GM12874 (cell line): ENCODE measurements at regions not wholly inside any gene's neighbourhood (a gene's known extent, or its start where the extent isn't known, plus 50 kb on each side); places are given as distances from the start of the nearest gene placed in this dataset.

Source experiments
- CTCF ChIP-seq: IDR thresholded peaks from 2 replicates; pipeline ENCODE4 v1.5.1; 2011; ENCODE audit warnings: low read depth, mild to moderate bottlenecking, control low read depth, low read length, moderate library complexity; ENCODE audit not compliant: insufficient read depth

GRCh38 chr2:103809941-103810441 lies 1043.9 kb upstream of the POU3F3 start:
- no peak for TF ChIP-seq CTCF

GRCh38 chr2:103810875-103811274 lies 1043.0 kb upstream of the POU3F3 start:
- TF ChIP-seq CTCF = no peak

- TF ChIP-seq CTCF = no peak
Observed at GRCh38 chr2:103814016-103814415, 1039.9 kb upstream of the POU3F3 start.

GRCh38 chr2:103815731-103816130 lies 1038.2 kb upstream of the POU3F3 start:
- no peak for TF ChIP-seq CTCF

- no peak for TF ChIP-seq CTCF
Observed at GRCh38 chr2:103817746-103818145, 1036.2 kb upstream of the POU3F3 start.

- no peak for TF ChIP-seq CTCF
Observed at GRCh38 chr2:103818176-103818575, 1035.7 kb upstream of the POU3F3 start.

- no peak for TF ChIP-seq CTCF
Observed at GRCh38 chr2:103819599-103819998, 1034.3 kb upstream of the POU3F3 start.
